ENCODE measurements at regions not wholly inside any gene's neighbourhood (a gene's known extent, or its start where the extent isn't known, plus 50 kb on each side); places are given as distances from the start of the nearest gene placed in this dataset.
A peak's percentile ranks its signal among the peaks of the same experiment; 100 is the strongest.

DNA sequence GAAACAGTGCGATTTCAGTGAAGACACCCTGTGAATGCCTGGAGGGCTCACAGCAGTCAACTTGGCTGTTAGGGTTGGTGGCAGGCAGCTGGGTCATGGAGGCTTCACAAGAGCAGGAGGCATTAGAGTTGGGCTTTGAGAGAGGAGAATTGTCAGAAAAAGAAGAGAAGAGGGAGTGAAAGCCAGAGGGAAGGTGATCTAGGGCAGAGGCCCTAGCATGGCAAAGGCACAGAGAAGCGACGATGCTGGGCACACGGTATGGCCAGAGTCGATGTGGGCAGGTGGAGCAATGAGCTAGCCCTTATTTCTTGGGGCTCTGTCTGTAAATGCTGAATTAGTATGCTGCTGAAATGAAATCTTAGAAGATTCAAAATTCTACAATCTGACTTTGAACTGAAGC is 52.6 kb upstream of the OLFM4 start:
- 91% methylated on average over 4 of the region's 5 CpGs for WGBS (ENCODE audit: insufficient coverage)
- no peak overlapping the region for H3K27ac ChIP-seq (ENCODE audit: low read length)

DNA sequence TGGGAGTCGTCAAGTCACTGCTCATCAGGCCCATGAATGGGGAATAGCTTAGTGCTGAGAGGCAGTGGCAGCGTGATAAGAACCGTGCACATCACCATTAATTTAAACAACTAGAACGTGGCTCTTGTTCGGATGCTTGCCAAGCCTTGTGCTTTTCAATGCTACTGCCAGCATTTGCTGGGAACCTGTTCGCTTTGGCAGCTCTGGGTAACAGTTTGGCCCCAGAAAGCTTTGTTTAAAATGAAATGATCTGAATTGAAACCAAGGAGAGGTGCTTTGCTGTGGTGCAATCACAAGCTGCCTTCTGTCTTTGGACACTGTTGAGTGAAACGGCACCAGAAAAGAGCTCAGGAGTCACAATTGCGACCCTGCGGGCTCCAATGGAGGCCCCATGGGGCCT is 53.5 kb upstream of the OLFM4 start:
- WGBS (ENCODE audit: insufficient coverage): 61% methylated on average over 6 of the region's 9 CpGs
- DNase-seq: peak; percentile 25
- H3K9me3 ChIP-seq (replicated peaks; ENCODE audit: control insufficient read depth, low read depth, low read length): no peaks in the 10 kb centered on the region
- H3K4me1 ChIP-seq (ENCODE audit: control insufficient read depth, insufficient read depth, low read length): no peaks in the 10 kb centered on the region
- no peaks in the 10 kb centered on the region for H3K27me3 ChIP-seq (ENCODE audit: control insufficient read depth, insufficient read depth, low read length)
- H3K36me3 ChIP-seq (ENCODE audit: control insufficient read depth, insufficient read depth, low read length): no peaks in the 10 kb centered on the region
- no peak overlapping the region for H3K27ac ChIP-seq (ENCODE audit: low read length)
- H3K4me3 ChIP-seq (ENCODE audit: low read length): no peak overlapping the region

More for the DNA sequence above, 52.6 kb upstream of the OLFM4 start:
- H3K4me3 ChIP-seq (ENCODE audit: low read length): no peak overlapping the region
- no peaks in the 10 kb centered on the region for H3K9me3 ChIP-seq (replicated peaks; ENCODE audit: control insufficient read depth, low read depth, low read length)
- H3K36me3 ChIP-seq (ENCODE audit: control insufficient read depth, insufficient read depth, low read length): no peaks in the 10 kb centered on the region
- H3K4me1 ChIP-seq (ENCODE audit: control insufficient read depth, insufficient read depth, low read length): no peaks in the 10 kb centered on the region
- DNase-seq: no peak
- H3K27me3 ChIP-seq (ENCODE audit: control insufficient read depth, insufficient read depth, low read length): no peaks in the 10 kb centered on the region

DNA sequence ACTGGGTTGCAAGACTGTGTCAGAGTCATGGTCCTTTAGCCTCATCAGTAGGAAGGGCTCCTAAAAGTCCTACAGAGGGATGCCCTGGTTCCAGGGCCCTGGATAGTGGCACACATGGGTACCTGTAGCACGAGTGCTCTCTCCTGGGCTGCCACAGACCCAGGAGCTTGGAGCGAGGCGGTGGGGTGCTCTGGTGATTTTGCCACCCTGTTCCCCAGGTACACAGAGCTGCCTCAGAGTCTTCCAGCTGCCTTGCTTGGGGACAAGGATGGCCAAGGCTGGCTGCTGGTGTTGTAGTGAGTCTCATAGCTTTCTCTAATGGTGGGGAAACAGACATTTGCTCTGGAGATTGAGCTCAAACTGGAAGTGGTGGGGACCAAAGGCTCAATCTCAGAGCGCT is 53.9 kb upstream of the OLFM4 start:
- WGBS (ENCODE audit: insufficient coverage): 98% methylated on average over 4 of the region's 4 CpGs
- Histone ChIP-seq H3K27ac (ENCODE audit: low read length) (no peak overlapping the region), H3K4me3 (ENCODE audit: low read length) (no peak overlapping the region), H3K27me3 (ENCODE audit: control insufficient read depth, insufficient read depth, low read length) (no peaks in the 10 kb centered on the region), H3K9me3 (replicated peaks; ENCODE audit: control insufficient read depth, low read depth, low read length) (no peaks in the 10 kb centered on the region), H3K4me1 (ENCODE audit: control insufficient read depth, insufficient read depth, low read length) (no peaks in the 10 kb centered on the region), H3K36me3 (ENCODE audit: control insufficient read depth, insufficient read depth, low read length) (no peaks in the 10 kb centered on the region)
- DNase-seq: no peak

DNA sequence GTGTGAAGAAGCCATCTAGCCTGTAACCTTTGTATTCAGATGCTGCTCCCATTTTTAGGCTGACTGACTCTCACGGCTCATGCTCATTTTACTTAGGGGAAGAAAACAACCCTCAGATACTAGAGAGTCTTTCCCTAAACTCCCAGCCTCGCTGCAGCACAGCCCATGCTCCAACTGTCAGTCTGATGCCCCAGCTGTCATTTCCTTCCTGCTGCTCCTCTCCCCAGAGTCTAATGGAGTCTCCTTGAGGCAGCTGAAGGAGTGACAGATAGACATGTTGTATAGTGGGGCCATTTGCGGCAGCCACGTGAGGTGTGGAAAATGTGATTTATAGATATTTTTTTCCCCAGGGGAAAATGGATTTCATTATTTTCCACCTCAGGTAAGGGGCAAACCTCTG is 59.2 kb upstream of the OLFM4 start:
- no peak overlapping the region for H3K27ac ChIP-seq (ENCODE audit: low read length)
- H3K36me3 ChIP-seq (ENCODE audit: control insufficient read depth, insufficient read depth, low read length): no peaks in the 10 kb centered on the region
- no peak for DNase-seq
- no peak overlapping the region for H3K4me3 ChIP-seq (ENCODE audit: low read length)
- H3K9me3 ChIP-seq (replicated peaks; ENCODE audit: control insufficient read depth, low read depth, low read length): no peaks in the 10 kb centered on the region
- WGBS (ENCODE audit: insufficient coverage): 13% methylated on average over 1 of the region's 4 CpGs
- no peaks in the 10 kb centered on the region for H3K4me1 ChIP-seq (ENCODE audit: control insufficient read depth, insufficient read depth, low read length)
- H3K27me3 ChIP-seq (ENCODE audit: control insufficient read depth, insufficient read depth, low read length): no peaks in the 10 kb centered on the region

DNA sequence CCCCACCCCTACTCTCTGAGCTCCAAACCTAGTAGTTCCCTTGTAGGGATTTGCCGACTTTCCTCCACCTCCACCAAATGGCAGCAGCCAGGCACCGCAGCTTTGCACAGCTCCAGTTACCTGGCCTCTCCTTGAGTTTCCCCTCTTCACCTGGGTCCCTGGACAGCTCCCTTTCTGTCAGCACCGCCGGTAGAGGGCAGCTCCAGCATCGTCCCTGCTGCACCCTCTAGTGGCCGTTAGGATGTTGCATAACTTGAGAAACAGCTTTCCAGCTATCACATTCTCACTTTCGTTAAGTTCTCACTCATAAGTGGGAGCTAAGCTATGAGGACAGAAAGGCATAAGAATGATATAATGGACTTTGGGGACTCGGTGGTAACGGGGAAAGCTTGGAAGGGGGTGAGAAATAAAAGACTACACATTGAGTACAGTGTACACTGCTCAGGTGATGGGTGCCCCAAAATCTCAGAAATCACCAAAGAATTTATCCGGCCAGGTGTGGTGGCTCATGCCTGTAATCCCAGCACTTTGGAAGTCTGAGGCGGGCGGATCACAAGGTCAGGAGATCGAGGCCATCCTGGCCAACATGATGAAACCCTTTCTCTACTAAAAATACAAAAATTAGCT is 60.4 kb upstream of the OLFM4 start:
- 18% methylated on average over 6 of the region's 13 CpGs for WGBS (ENCODE audit: insufficient coverage)
- H3K4me3 ChIP-seq (ENCODE audit: low read length): no peak overlapping the region
- no peaks in the 10 kb centered on the region for H3K27me3 ChIP-seq (ENCODE audit: control insufficient read depth, insufficient read depth, low read length)

DNA sequence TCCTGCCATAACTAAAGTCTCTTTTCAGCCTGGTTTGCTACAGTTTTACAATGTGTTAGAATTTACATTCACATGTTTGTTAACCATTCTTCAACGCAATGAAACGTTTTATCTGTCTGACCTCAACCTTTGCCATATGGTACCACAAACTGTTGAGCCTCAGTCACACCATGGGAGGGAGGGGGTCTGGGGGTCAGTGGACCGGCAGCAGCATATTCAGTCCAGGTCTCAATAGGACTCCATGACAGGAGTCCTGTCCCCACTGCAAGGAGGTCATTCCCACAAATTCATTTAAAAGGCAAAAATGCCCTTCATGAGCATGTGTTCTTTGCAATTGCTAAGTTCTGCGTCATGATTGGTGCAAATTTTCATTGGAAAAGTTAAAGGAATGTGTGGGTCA is 66.6 kb upstream of the OLFM4 start:
- no peaks in the 10 kb centered on the region for H3K9me3 ChIP-seq (replicated peaks; ENCODE audit: control insufficient read depth, low read depth, low read length)
- no peak overlapping the region for H3K27ac ChIP-seq (ENCODE audit: low read length)
- H3K36me3 ChIP-seq (ENCODE audit: control insufficient read depth, insufficient read depth, low read length): no peaks in the 10 kb centered on the region
- no peak overlapping the region for H3K4me3 ChIP-seq (ENCODE audit: low read length)
- DNase-seq: no peak
- no peaks in the 10 kb centered on the region for H3K27me3 ChIP-seq (ENCODE audit: control insufficient read depth, insufficient read depth, low read length)
- H3K4me1 ChIP-seq (ENCODE audit: control insufficient read depth, insufficient read depth, low read length): no peaks in the 10 kb centered on the region
- WGBS (ENCODE audit: insufficient coverage): 0% methylated on average over 1 of the region's 4 CpGs

More for the DNA sequence above, 60.4 kb upstream of the OLFM4 start:
- DNase-seq: peak; percentile 78
- H3K9me3 ChIP-seq (replicated peaks; ENCODE audit: control insufficient read depth, low read depth, low read length): no peaks in the 10 kb centered on the region
- no peak overlapping the region for H3K27ac ChIP-seq (ENCODE audit: low read length)
- no peaks in the 10 kb centered on the region for H3K36me3 ChIP-seq (ENCODE audit: control insufficient read depth, insufficient read depth, low read length)
- H3K4me1 ChIP-seq (ENCODE audit: control insufficient read depth, insufficient read depth, low read length): no peaks in the 10 kb centered on the region

DNA sequence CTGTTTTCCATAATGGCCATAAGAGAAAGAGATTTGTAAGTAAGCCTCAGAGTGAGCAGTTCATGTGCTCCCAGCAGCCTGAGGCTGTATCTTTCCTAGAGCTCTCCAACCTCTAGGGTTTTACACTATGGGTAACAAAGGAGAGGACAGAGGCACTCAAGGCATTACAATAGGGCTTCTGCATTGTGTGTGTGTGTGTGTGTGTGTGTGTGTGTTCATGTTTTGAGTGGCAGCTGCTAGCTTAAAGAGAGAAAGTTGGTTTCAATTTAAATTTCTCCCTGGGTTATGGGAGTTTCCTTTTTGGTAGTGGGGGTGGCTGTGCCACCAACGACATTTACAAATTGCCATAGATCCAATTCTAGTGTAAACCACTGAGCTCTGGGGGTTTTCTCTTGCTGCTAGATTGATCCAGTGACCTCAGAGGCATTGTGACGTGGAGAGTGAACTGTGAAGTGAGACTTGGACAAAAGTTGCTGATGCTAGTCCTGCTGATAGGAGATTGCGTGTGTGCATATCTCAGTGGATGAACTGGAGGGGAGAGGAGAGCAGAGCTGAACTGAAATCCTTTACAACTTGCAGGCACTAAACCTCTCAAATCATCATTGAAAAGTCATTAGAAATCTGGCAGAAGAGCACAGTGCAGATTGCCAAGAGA is 67.2 kb upstream of the OLFM4 start:
- H3K27me3 ChIP-seq (ENCODE audit: control insufficient read depth, insufficient read depth, low read length): no peaks in the 10 kb centered on the region
- no peak for DNase-seq
- H3K4me1 ChIP-seq (ENCODE audit: control insufficient read depth, insufficient read depth, low read length): no peaks in the 10 kb centered on the region
- WGBS (ENCODE audit: insufficient coverage): 83% methylated on average over 1 of the region's 3 CpGs
- H3K9me3 ChIP-seq (replicated peaks; ENCODE audit: control insufficient read depth, low read depth, low read length): no peaks in the 10 kb centered on the region
- no peaks in the 10 kb centered on the region for H3K36me3 ChIP-seq (ENCODE audit: control insufficient read depth, insufficient read depth, low read length)
- H3K4me3 ChIP-seq (ENCODE audit: low read length): no peak overlapping the region
- H3K27ac ChIP-seq (ENCODE audit: low read length): no peak overlapping the region

DNA sequence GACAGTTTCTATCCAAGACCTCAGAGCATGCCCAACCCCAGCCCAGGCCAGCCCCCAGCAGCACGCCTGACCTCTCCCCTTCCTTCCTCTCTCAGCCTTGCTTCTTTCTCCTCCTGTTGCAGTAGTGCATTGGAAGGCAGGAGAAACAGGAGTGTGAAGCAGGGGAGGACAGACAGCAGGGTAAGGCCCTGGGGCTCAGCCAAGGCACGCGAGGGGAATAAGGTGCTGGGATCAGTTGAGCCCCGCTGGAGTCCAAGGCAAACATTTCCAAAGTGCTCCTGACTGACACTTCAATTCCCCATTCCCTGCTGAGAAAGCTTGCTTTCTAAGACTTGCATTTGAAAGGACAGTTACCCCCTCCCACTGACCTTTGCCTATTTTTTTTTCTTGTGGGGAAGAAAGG is 73.1 kb upstream of the OLFM4 start:
- Histone ChIP-seq H3K4me1 (ENCODE audit: control insufficient read depth, insufficient read depth, low read length) (peaks cover under 1% of the 10 kb centered on the region), H3K4me3 (ENCODE audit: low read length) (no peak overlapping the region), H3K9me3 (replicated peaks; ENCODE audit: control insufficient read depth, low read depth, low read length) (no peaks in the 10 kb centered on the region), H3K36me3 (ENCODE audit: control insufficient read depth, insufficient read depth, low read length) (no peaks in the 10 kb centered on the region), H3K27ac (ENCODE audit: low read length) (no peak overlapping the region), H3K27me3 (ENCODE audit: control insufficient read depth, insufficient read depth, low read length) (no peaks in the 10 kb centered on the region)
- no peak for DNase-seq
- WGBS (ENCODE audit: insufficient coverage): 36% methylated on average over 2 of the region's 4 CpGs

DNA sequence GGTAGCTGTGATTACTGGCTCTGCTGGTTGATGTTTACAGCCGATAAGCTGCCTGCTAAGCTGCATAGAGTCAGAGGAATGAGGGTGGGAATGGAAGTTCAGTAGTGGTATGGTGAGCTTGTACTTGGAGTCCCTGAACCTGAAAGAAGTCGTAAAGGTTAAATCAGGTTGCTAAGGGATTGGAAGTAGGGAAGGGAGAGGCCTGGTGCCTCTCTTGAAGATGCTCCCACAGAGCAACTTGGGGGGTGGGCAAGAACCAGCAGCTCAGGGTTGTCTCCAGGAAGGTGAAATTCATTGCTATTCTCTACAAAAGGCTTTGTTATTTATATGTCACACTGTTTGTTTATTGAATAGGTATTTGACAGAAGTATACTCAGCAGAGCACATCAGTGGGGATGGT is 73.8 kb upstream of the OLFM4 start:
- no peaks in the 10 kb centered on the region for H3K9me3 ChIP-seq (replicated peaks; ENCODE audit: control insufficient read depth, low read depth, low read length)
- H3K36me3 ChIP-seq (ENCODE audit: control insufficient read depth, insufficient read depth, low read length): no peaks in the 10 kb centered on the region
- H3K4me1 ChIP-seq (ENCODE audit: control insufficient read depth, insufficient read depth, low read length): peaks cover 7% of the 10 kb centered on the region
- no peak for DNase-seq
- H3K27me3 ChIP-seq (ENCODE audit: control insufficient read depth, insufficient read depth, low read length): no peaks in the 10 kb centered on the region
- no peak overlapping the region for H3K4me3 ChIP-seq (ENCODE audit: low read length)
- H3K27ac ChIP-seq (ENCODE audit: low read length): no peak overlapping the region
- 71% methylated on average over 2 of the region's 2 CpGs for WGBS (ENCODE audit: insufficient coverage)

DNA sequence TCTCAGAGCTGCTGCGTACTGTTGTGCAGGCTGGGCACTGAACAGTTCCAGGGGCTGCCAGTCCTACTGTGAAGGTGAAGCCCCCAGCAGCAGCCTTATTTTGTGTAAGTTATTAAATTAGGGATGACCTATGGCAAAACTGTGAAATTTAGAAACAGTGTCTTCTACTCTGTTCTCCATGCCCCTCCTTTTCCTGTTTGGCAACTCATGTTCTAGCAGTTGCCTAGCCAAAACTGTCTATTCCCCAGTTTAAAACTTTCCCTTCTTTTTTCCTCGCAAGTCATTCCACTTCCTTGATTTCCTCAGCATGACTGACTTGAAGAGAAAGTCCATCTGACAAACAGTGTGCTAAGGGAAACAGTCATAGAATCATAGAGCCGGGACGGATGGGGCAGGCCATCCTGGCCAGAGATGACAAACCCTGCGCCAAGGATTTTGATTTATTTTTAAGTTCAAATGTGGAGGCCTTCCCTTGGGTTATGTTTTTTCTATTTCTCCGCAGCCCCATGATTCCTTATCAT is 78.1 kb upstream of the OLFM4 start:
- Histone ChIP-seq H3K4me1 (ENCODE audit: control insufficient read depth, insufficient read depth, low read length) (peaks cover 17% of the 10 kb centered on the region), H3K27ac (ENCODE audit: low read length) (no peak overlapping the region), H3K9me3 (replicated peaks; ENCODE audit: control insufficient read depth, low read depth, low read length) (no peaks in the 10 kb centered on the region), H3K4me3 (ENCODE audit: low read length) (no peak overlapping the region), H3K27me3 (ENCODE audit: control insufficient read depth, insufficient read depth, low read length) (no peaks in the 10 kb centered on the region), H3K36me3 (ENCODE audit: control insufficient read depth, insufficient read depth, low read length) (no peaks in the 10 kb centered on the region)
- 53% methylated on average over 4 of the region's 6 CpGs for WGBS (ENCODE audit: insufficient coverage)
- no peak for DNase-seq

Measured in muscle of leg (tissue), 3 donors.